Testis (tissue), 2 donors: ENCODE measurements at regions not wholly inside any gene's neighbourhood (a gene's known extent, or its start where the extent isn't known, plus 50 kb on each side); places are given as distances from the start of the nearest gene placed in this dataset.

Experiments used
- DNase-seq: peaks from one replicate; pipeline ENCODE4 v3.0.0-alpha.2; 2019
- H3K27ac ChIP-seq, 2 donors: fragments of 200-600 bp; sonication (generic); one replicate each; pipeline ENCODE4 v1.5.1; 2019
- H3K27me3 ChIP-seq: fragments of 200-600 bp; sonication (generic); one replicate; pipeline ENCODE4 v1.5.1; 2019
- H3K36me3 ChIP-seq: fragments of 200-600 bp; sonication (generic); one replicate; pipeline ENCODE4 v1.5.1; 2017; ENCODE audit warnings: low read depth; ENCODE audit errors: missing control alignments
- H3K4me1 ChIP-seq: fragments of 200-600 bp; sonication (generic); one replicate; pipeline ENCODE4 v1.5.1; 2019
- H3K4me3 ChIP-seq, 2 donors: fragments of 200-600 bp; sonication (generic); one replicate each; pipeline ENCODE4 v1.5.1; 2017 to 2019
- H3K9me3 ChIP-seq: fragments of 200-600 bp; sonication (generic); one replicate; pipeline ENCODE4 v1.5.1; 2017
- POLR2A ChIP-seq: fragments of 450-650 bp; IDR thresholded peaks from one replicate; pipeline ENCODE4 v1.6.1; 2017; ENCODE audit warnings: antibody characterized with exemption, mild to moderate bottlenecking, moderate library complexity
- WGBS, 2 donors: methylation state at CpG; one replicate each; pipeline ENCODE4 v1.1.5; 2018; 5-methylcytosine and 5-hydroxymethylcytosine counted together
- intact Hi-C: fragments of 100-400 bp; cut with DNase I; formaldehyde crosslinking; loops from one replicate; pipeline ENCODE4 v1.15.1; 2023; ENCODE audit warnings: low total_unique reads
- TF ChIP-seq, protein P1 (sequence below), 3 experiments: fragments of 450-650 bp in 2 of 3; fragments of 200-600 bp in 1 of 3; sonication (generic) in 1 of 3; IDR thresholded peaks; one replicate each; pipeline ENCODE4 v1.5.1; 2016 to 2019; ENCODE audit warnings: antibody characterized with exemption in 3 of 3, mild to moderate bottlenecking in 2 of 3, moderate library complexity in 1 of 3

DNA sequence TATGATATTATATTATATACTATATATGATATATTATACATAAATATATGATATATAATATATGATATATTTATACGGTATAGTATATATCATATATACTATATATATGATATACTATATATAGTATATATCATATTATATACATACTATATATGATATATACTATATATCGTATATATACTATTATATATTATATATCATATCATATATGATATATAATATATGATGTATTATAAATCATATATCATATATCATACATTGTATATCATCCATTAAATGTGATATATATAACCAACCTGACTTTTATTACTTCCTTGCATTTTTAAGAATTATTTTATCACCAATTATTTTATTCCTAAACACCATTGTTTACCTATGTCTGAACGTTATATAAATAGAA is 146.6 kb upstream of the PRSS16 start:
- Histone ChIP-seq H3K27ac (no peak overlapping the region), H3K4me1 (no peaks in the 10 kb centered on the region), H3K27me3 (no peaks in the 10 kb centered on the region), H3K36me3 (no peaks in the 10 kb centered on the region), H3K9me3 (no peaks in the 10 kb centered on the region), H3K4me3 (no peak overlapping the region)
- TF ChIP-seq POLR2A = no peak
- TF ChIP-seq, protein P1, sequence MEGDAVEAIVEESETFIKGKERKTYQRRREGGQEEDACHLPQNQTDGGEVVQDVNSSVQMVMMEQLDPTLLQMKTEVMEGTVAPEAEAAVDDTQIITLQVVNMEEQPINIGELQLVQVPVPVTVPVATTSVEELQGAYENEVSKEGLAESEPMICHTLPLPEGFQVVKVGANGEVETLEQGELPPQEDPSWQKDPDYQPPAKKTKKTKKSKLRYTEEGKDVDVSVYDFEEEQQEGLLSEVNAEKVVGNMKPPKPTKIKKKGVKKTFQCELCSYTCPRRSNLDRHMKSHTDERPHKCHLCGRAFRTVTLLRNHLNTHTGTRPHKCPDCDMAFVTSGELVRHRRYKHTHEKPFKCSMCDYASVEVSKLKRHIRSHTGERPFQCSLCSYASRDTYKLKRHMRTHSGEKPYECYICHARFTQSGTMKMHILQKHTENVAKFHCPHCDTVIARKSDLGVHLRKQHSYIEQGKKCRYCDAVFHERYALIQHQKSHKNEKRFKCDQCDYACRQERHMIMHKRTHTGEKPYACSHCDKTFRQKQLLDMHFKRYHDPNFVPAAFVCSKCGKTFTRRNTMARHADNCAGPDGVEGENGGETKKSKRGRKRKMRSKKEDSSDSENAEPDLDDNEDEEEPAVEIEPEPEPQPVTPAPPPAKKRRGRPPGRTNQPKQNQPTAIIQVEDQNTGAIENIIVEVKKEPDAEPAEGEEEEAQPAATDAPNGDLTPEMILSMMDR (IDR thresholded peaks at IDR 0.05) = no peak
- intact Hi-C loops = no loop called here
- no peak for DNase-seq
- 54 to 71% methylated on average over 1 to 3 of the region's 3 CpGs for WGBS, 2 donors

DNA sequence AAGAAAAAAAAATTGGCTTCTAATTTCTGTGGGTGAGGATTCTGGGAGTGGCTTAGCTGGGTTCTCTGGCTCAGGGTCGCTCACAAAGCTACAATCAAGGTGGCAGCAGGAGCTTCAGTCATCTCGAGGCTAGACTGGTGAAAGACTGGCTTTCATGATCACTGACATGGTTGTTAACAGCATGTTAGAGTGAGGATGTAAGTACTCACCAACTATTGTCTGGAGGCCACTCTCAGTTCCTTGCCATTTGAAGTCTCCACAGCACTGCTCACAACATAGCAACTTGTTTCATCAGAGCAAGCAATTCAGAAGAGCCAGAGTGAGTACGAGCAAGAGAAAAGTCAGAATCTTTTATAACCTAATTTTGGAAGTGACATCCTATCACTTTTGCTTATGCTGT is 145.7 kb upstream of the PRSS16 start:
- Histone ChIP-seq H3K4me3 (no peak overlapping the region), H3K36me3 (no peaks in the 10 kb centered on the region), H3K27me3 (no peaks in the 10 kb centered on the region), H3K9me3 (no peaks in the 10 kb centered on the region), H3K27ac (no peak overlapping the region), H3K4me1 (no peaks in the 10 kb centered on the region)
- DNase-seq = no peak
- WGBS, 2 donors = 41 to 60% methylated on average over 3 of the region's 3 CpGs
- intact Hi-C loops = no loop called here
- TF ChIP-seq, protein P1 (IDR thresholded peaks at IDR 0.05) = no peak
- TF ChIP-seq POLR2A = no peak

DNA sequence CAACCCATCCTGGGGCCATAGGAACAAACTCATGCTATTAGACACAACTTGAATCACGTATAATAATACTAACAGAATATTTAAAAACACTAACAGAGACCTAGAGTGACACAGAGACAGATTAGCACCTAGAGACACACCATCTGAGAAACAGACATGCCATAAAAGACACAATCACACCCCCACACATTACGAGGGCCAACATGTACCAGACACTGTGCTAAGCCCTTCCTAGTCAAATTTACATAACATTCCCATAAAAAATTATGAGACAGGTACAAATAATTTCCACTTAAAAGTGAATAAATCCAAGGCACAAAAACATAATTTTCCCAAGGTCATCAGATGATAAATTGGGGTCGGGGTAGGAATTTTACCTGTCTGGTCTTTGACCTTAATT is 141.1 kb upstream of the PRSS16 start:
- intact Hi-C loops = no loop called here
- Histone ChIP-seq H3K9me3 (no peaks in the 10 kb centered on the region), H3K4me1 (no peaks in the 10 kb centered on the region), H3K27ac (no peak overlapping the region), H3K27me3 (no peaks in the 10 kb centered on the region), H3K36me3 (no peaks in the 10 kb centered on the region), H3K4me3 (no peak overlapping the region)
- whole genome bisulfite sequencing, 2 donors = 87 to 90% methylated on average over 3 of the region's 3 CpGs
- no peak for TF ChIP-seq POLR2A
- TF ChIP-seq, protein P1 (IDR thresholded peaks at IDR 0.05) = no peak
- no peak for DNase-seq

DNA sequence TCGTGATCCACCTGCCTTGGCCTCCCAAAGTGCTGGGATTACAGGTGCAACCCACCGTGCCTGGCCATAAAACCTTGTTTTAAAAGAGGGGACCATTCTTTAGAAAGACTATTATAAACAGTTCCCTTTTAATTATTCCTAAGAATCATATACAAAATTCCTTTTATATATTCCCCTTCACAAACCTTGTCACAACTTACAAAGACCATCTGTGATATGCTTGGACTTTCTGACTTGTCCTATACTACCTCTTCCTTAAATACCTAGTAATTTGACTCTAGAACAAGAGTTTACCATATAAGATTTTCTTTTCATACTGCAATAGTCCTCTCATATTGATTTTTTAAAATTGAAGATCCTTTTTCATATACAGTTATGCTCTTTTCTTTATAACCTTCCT is 135.8 kb upstream of the PRSS16 start:
- Histone ChIP-seq H3K27me3 (no peaks in the 10 kb centered on the region), H3K36me3 (no peaks in the 10 kb centered on the region), H3K4me3 (no peak overlapping the region), H3K4me1 (no peaks in the 10 kb centered on the region), H3K27ac (no peak overlapping the region), H3K9me3 (no peaks in the 10 kb centered on the region)
- intact Hi-C loops = no loop called here
- TF ChIP-seq, protein P1 (IDR thresholded peaks at IDR 0.05) = no peak
- TF ChIP-seq POLR2A = no peak
- no peak for DNase-seq
- 82% methylated on average over 2 of the region's 2 CpGs for WGBS, 2 donors

DNA sequence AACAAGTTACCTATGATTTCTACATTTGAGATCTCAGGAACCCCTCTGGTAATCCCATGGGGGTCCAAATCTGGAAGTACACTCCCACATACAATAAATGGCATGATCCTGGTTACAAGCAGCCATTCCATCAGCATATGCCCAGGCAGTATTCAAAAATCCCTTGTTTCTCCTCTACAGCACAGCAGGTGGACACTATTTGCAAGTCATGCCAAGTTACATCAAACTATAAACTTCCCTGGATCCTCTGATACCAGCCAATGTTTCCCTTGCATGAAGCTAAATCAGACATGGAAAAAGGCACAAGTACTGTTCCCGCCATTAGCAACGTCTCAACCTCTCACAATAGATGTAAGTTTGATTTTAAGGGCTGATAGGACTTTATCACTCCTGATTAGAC is 134.5 kb upstream of the PRSS16 start:
- 88 to 96% methylated on average over 2 of the region's 2 CpGs for WGBS, 2 donors
- no peaks in the 10 kb centered on the region for H3K27me3 ChIP-seq
- intact Hi-C loops = no loop called here
- H3K9me3 ChIP-seq = no peaks in the 10 kb centered on the region
- H3K27ac ChIP-seq = no peak overlapping the region
- TF ChIP-seq, protein P1 (IDR thresholded peaks at IDR 0.05) = no peak
- TF ChIP-seq POLR2A = no peak
- no peak overlapping the region for H3K4me3 ChIP-seq
- no peaks in the 10 kb centered on the region for H3K36me3 ChIP-seq
- no peak for DNase-seq
- H3K4me1 ChIP-seq = no peaks in the 10 kb centered on the region
